ENCODE measurements at regions not wholly inside any gene's neighbourhood (a gene's known extent, or its start where the extent isn't known, plus 50 kb on each side); places are given as distances from the start of the nearest gene placed in this dataset.

DNA sequence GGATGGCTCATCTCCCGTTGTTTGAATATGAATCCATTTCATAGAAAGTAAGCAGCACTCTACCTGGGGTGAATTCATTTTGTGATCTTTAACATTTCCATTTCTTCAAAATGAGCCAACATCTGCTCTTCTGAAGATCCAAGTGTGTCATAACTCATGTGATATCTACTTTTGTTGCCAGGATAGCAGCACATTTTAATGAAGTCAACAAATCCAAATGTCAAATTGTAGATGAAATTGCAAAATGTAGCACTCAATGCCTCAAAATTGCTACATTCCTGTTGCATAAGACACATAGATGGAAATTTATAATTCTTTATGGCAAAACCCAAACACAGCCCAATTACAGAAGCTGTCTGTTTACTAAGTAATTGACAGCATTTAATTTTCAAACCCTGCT lies 360.7 kb downstream of the TMX3 start:
- no peak for DNase-seq
- intact Hi-C loops (cut with DNase I) = no loop called here
- H3K27ac ChIP-seq (ENCODE audit: low read length) = no peak overlapping the region
- no peaks in the 10 kb centered on the region for H3K27me3 ChIP-seq (ENCODE audit: control insufficient read depth, insufficient read depth)
- no peaks in the 10 kb centered on the region for H3K4me1 ChIP-seq (ENCODE audit: control insufficient read depth, insufficient read depth, low read length)
- no peak overlapping the region for H3K4me3 ChIP-seq (ENCODE audit: low read length)
- ATAC-seq = no peak
- no peaks in the 10 kb centered on the region for H3K9me3 ChIP-seq (ENCODE audit: control insufficient read depth, low read length)
- 92% methylated on average over 1 of the region's 1 CpG for WGBS

DNA sequence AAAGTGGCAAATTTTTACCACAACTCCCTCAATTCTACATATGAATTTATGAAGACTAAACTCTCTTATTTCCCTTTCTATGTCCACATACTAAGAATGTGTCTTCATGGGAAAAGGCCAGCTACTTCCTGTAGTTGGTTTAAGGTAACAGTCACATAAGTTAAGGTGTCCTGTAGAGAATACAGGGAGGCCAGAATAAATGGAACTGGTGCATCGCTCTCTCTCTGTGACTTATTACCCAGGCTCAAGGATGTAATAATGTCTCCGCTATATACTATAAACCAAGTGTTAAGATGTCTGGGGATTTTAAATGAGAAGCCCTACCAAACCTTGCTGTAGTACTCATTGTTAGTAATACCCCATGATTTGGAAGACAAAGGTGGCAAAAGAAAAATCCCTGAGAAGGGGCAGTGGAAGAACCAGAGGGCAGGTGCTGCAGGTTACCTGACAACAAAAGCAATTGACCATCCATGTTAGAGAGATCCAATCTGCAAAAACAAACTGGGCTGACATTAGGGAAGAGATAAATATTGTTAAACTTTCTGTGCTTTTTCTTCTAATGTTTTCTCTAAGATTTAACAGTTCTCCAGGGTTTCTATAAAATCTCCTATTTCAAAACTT lies 372.8 kb downstream of the TMX3 start:
- no peak overlapping the region for H3K4me3 ChIP-seq (ENCODE audit: low read length)
- H3K27ac ChIP-seq (ENCODE audit: low read length) = no peak overlapping the region
- ATAC-seq = no peak
- no peak for DNase-seq
- H3K4me1 ChIP-seq (ENCODE audit: control insufficient read depth, insufficient read depth, low read length) = no peaks in the 10 kb centered on the region
- intact Hi-C loops (cut with DNase I) = no loop called here
- no peaks in the 10 kb centered on the region for H3K27me3 ChIP-seq (ENCODE audit: control insufficient read depth, insufficient read depth)
- no peaks in the 10 kb centered on the region for H3K9me3 ChIP-seq (ENCODE audit: control insufficient read depth, low read length)
- WGBS = 97% methylated on average over 2 of the region's 2 CpGs

GRCh38 chr18:68340606-68341005 lies 374.3 kb downstream of the TMX3 start:
- Histone ChIP-seq H3K27me3 (ENCODE audit: control insufficient read depth, insufficient read depth) (no peaks in the 10 kb centered on the region), H3K9me3 (ENCODE audit: control insufficient read depth, low read length) (no peaks in the 10 kb centered on the region), H3K4me3 (ENCODE audit: low read length) (no peak overlapping the region), H3K27ac (ENCODE audit: low read length) (no peak overlapping the region), H3K4me1 (ENCODE audit: control insufficient read depth, insufficient read depth, low read length) (no peaks in the 10 kb centered on the region)
- intact Hi-C loops (cut with DNase I) = no loop called here
- 90% methylated on average over 1 of the region's 1 CpG for WGBS
- ATAC-seq (no peak), DNase-seq (no peak)

DNA sequence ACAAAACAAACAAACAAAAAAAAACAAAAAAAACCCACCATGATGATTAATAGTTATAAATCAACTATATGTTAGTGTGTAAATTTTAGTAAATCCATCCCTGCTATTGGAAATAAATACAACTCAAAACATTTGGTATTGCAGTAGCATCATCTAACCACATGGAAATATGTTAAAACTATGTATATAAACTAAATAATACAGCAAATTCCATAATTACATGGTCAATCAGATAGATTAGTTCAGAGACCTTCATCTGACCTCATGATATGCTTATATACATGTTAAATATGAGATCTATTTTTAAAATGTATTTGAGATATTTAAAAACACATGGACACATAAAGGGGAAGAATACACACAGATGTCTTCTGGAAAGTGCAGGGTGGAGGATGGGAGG lies 384.2 kb downstream of the TMX3 start:
- DNase-seq (no peak), ATAC-seq (no peak)
- intact Hi-C loops (cut with DNase I) = no loop called here
- H3K27ac ChIP-seq (ENCODE audit: low read length) = no peak overlapping the region
- no peaks in the 10 kb centered on the region for H3K9me3 ChIP-seq (ENCODE audit: control insufficient read depth, low read length)
- no peaks in the 10 kb centered on the region for H3K27me3 ChIP-seq (ENCODE audit: control insufficient read depth, insufficient read depth)
- H3K4me3 ChIP-seq (ENCODE audit: low read length) = no peak overlapping the region
- no peaks in the 10 kb centered on the region for H3K4me1 ChIP-seq (ENCODE audit: control insufficient read depth, insufficient read depth, low read length)

DNA sequence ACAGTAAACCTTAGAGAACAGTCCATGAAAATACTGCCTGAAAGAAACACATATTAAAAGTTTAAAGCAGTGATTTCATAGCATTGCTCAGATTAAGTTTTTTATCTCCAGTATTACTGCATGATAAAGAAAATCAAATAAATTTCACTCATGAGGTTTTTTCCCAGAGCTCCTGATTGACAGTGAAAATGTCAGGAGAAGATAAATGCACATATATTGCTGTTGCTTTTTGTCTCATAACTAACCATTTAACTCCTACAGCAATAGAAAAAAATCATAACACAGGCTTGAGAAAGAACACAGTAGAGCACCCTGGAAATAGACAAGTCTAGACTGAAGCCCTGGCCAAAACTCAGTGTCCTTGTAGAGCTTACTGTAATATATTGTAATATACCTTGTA lies 391.0 kb downstream of the TMX3 start:
- no peak overlapping the region for H3K4me3 ChIP-seq (ENCODE audit: low read length)
- no peaks in the 10 kb centered on the region for H3K9me3 ChIP-seq (ENCODE audit: control insufficient read depth, low read length)
- no peaks in the 10 kb centered on the region for H3K4me1 ChIP-seq (ENCODE audit: control insufficient read depth, insufficient read depth, low read length)
- H3K27ac ChIP-seq (ENCODE audit: low read length) = no peak overlapping the region
- no peaks in the 10 kb centered on the region for H3K27me3 ChIP-seq (ENCODE audit: control insufficient read depth, insufficient read depth)
- ATAC-seq (no peak), DNase-seq (no peak)
- intact Hi-C loops (cut with DNase I) = no loop called here

GRCh38 chr18:68316636-68317035 lies 398.3 kb downstream of the TMX3 start:
- WGBS = 48% methylated on average over 3 of the region's 3 CpGs
- peak overlapping the region; percentile 36 for H3K4me3 ChIP-seq (ENCODE audit: low read length)

DNA sequence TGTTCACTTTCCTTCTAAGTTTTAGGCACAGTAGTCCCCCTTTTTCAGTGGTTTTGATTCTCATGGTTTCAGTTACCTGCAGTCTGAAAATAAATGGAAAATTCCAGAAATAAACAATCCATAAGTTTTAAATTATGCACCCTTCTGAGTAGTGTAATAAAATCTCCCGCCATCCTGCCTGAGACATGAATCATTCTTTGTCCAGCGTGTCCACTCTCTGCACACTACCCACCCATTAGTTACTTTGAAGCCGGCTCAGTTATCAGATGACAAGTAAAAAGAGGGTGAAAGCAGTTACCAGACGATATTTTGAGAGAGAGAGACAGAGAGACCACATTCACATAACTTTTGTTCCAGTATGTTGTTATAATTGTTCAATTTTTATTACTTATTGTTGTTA lies 400.5 kb downstream of the TMX3 start:
- no peak for ATAC-seq
- no peaks in the 10 kb centered on the region for H3K27me3 ChIP-seq (ENCODE audit: control insufficient read depth, insufficient read depth)
- intact Hi-C loops (cut with DNase I) = no loop called here
- WGBS = 73% methylated on average over 4 of the region's 4 CpGs
- no peaks in the 10 kb centered on the region for H3K4me1 ChIP-seq (ENCODE audit: control insufficient read depth, insufficient read depth, low read length)
- no peak overlapping the region for H3K4me3 ChIP-seq (ENCODE audit: low read length)
- DNase-seq = no peak
- no peaks in the 10 kb centered on the region for H3K9me3 ChIP-seq (ENCODE audit: control insufficient read depth, low read length)
- no peak overlapping the region for H3K27ac ChIP-seq (ENCODE audit: low read length)

More at GRCh38 chr18:68316636-68317035, 398.3 kb downstream of the TMX3 start:
- Histone ChIP-seq H3K27me3 (ENCODE audit: control insufficient read depth, insufficient read depth) (no peaks in the 10 kb centered on the region), H3K4me1 (ENCODE audit: control insufficient read depth, insufficient read depth, low read length) (no peaks in the 10 kb centered on the region), H3K9me3 (ENCODE audit: control insufficient read depth, low read length) (no peaks in the 10 kb centered on the region), H3K27ac (ENCODE audit: low read length) (no peak overlapping the region)
- ATAC-seq = no peak
- DNase-seq = no peak
- intact Hi-C loops (cut with DNase I) = no loop called here

DNA sequence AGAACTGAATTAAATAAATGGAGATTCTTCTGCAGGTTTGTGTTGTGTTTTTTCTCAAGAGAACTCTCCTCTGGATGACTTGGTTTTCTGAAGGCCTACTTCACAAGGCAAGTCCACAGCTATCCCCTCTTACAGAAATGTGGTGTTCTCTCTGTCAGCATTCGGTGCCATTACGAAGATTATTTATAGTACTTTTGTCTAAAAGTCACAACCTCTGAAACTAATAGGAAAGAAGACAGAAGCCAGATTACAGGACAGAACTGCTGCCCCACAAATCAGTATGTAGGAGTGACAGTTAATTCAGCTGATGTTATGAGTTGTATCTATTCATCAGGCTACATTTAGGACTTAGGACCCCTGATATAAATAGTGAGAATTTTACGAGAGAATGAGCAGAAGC lies 413.5 kb downstream of the TMX3 start:
- ATAC-seq = no peak
- Histone ChIP-seq H3K9me3 (ENCODE audit: control insufficient read depth, low read length) (no peaks in the 10 kb centered on the region), H3K27me3 (ENCODE audit: control insufficient read depth, insufficient read depth) (no peaks in the 10 kb centered on the region), H3K4me3 (ENCODE audit: low read length) (no peak overlapping the region), H3K4me1 (ENCODE audit: control insufficient read depth, insufficient read depth, low read length) (no peaks in the 10 kb centered on the region), H3K27ac (ENCODE audit: low read length) (no peak overlapping the region)
- no peak for DNase-seq
- intact Hi-C loops (cut with DNase I) = no loop called here
- WGBS = 74% methylated on average over 3 of the region's 3 CpGs

GRCh38 chr18:68299906-68300305 lies 415.0 kb downstream of the TMX3 start:
- DNase-seq (no peak), ATAC-seq (no peak)
- H3K27ac ChIP-seq (ENCODE audit: low read length) = no peak overlapping the region
- no peaks in the 10 kb centered on the region for H3K9me3 ChIP-seq (ENCODE audit: control insufficient read depth, low read length)
- H3K27me3 ChIP-seq (ENCODE audit: control insufficient read depth, insufficient read depth) = no peaks in the 10 kb centered on the region
- no peak overlapping the region for H3K4me3 ChIP-seq (ENCODE audit: low read length)
- WGBS = 89% methylated on average over 3 of the region's 3 CpGs
- intact Hi-C loops (cut with DNase I) = no loop called here
- no peaks in the 10 kb centered on the region for H3K4me1 ChIP-seq (ENCODE audit: control insufficient read depth, insufficient read depth, low read length)

DNA sequence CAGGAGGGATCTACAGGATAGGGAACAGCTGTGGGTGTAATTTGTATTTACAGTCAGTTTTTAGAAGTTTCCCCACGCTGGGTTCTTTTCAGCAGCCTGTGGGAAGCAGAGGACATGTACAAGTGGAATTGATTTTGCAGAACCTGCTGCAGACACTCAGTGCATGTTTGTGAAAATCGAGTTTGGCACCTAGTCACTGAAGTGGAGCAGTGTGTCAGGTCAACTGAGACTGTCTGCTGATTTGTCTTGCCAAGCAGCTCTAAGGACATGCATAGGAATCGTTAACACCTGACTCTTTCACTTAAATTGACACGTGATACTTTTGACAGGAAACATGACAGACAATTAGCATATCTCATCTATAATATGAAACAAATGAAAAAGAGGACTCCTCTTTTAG lies 416.6 kb downstream of the TMX3 start:
- no peak for DNase-seq
- Histone ChIP-seq H3K27ac (ENCODE audit: low read length) (no peak overlapping the region), H3K4me1 (ENCODE audit: control insufficient read depth, insufficient read depth, low read length) (no peaks in the 10 kb centered on the region), H3K9me3 (ENCODE audit: control insufficient read depth, low read length) (no peaks in the 10 kb centered on the region), H3K27me3 (ENCODE audit: control insufficient read depth, insufficient read depth) (no peaks in the 10 kb centered on the region), H3K4me3 (ENCODE audit: low read length) (no peak overlapping the region)
- intact Hi-C loops (cut with DNase I) = no loop called here
- WGBS = 36% methylated on average over 4 of the region's 4 CpGs
- ATAC-seq = no peak

GRCh38 chr18:68288408-68288807 lies 426.5 kb downstream of the TMX3 start:
- no peaks in the 10 kb centered on the region for H3K4me1 ChIP-seq (ENCODE audit: control insufficient read depth, insufficient read depth, low read length)
- no peak overlapping the region for H3K27ac ChIP-seq (ENCODE audit: low read length)
- WGBS = 63% methylated on average over 4 of the region's 4 CpGs
- H3K9me3 ChIP-seq (ENCODE audit: control insufficient read depth, low read length) = no peaks in the 10 kb centered on the region
- ATAC-seq = no peak
- H3K4me3 ChIP-seq (ENCODE audit: low read length) = no peak overlapping the region
- no peaks in the 10 kb centered on the region for H3K27me3 ChIP-seq (ENCODE audit: control insufficient read depth, insufficient read depth)
- no peak for DNase-seq
- intact Hi-C loops (cut with DNase I) = no loop called here

DNA sequence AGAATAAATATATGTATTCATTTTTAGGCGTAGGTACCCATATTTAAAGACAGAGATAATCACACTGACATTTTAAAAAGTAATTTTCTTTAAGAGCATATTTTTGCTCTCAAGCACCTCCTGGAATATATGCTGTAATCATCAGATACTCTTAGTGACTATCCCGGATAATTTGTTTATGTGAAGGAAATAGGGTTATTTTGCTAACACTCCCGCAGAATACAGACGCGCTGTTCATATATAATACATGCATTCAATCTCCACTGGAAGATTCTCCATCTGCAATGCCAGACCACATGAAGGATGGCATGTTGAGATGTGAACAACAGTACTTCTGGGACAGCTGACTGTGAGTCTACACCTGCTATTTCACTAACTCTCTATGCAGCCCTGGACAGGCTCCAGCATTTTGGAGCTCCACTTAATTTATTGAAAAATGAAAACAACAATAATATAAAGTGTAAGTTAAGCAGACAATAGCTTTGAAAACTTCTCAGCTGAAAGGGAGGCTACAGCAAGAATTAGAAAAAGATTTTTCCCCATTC lies 430.6 kb downstream of the TMX3 start:
- H3K4me1 ChIP-seq (ENCODE audit: control insufficient read depth, insufficient read depth, low read length) = no peaks in the 10 kb centered on the region
- ATAC-seq (no peak), DNase-seq (no peak)
- H3K27ac ChIP-seq (ENCODE audit: low read length) = no peak overlapping the region
- no peaks in the 10 kb centered on the region for H3K9me3 ChIP-seq (ENCODE audit: control insufficient read depth, low read length)
- no peaks in the 10 kb centered on the region for H3K27me3 ChIP-seq (ENCODE audit: control insufficient read depth, insufficient read depth)
- intact Hi-C loops (cut with DNase I) = no loop called here
- 83% methylated on average over 5 of the region's 5 CpGs for WGBS
- no peak overlapping the region for H3K4me3 ChIP-seq (ENCODE audit: low read length)
